Lung (tissue), 11 donors: ENCODE measurements at regions not wholly inside any gene's neighbourhood (a gene's known extent, or its start where the extent isn't known, plus 50 kb on each side); places are given as distances from the start of the nearest gene placed in this dataset.

Experiments
- ATAC-seq: fragments of 200-7000 bp; cut with Tn5 transposase; one replicate; pipeline ENCODE4 v1.9.1; 2020; ENCODE audit warnings: moderate number of reproducible peaks; ENCODE audit not compliant: insufficient read depth, low FRiP score
- DNase-seq, 3 donors: peaks; one replicate each; pipeline ENCODE4 v3.0.0-alpha.2; 2013 to 2017
- H3K27ac ChIP-seq, 2 donors: one replicate each; pipeline ENCODE4 v1.5.1; 2013; ENCODE audit warnings: mild to moderate bottlenecking in 2 of 2, moderate library complexity in 2 of 2, control low read depth in 1 of 2, inconsistent platforms in 1 of 2, low read depth in 1 of 2, low read length in 1 of 2
- H3K27me3 ChIP-seq, 3 donors: one replicate each; pipeline ENCODE4 v1.5.1; 2013; ENCODE audit warnings: low read length in 2 of 3; ENCODE audit not compliant: control insufficient read depth in 3 of 3, insufficient read depth in 3 of 3
- H3K36me3 ChIP-seq, 4 donors: one replicate each; pipeline ENCODE4 v1.5.1; 2013; ENCODE audit warnings: low read length in 4 of 4, mild to moderate bottlenecking in 1 of 4, moderate library complexity in 1 of 4; ENCODE audit not compliant: control insufficient read depth in 4 of 4, insufficient read depth in 4 of 4
- H3K4me1 ChIP-seq, 5 donors: one replicate each; pipeline ENCODE4 v1.5.1; 2013; ENCODE audit warnings: low read length in 5 of 5, mild to moderate bottlenecking in 2 of 5, moderate library complexity in 1 of 5; ENCODE audit not compliant: control insufficient read depth in 5 of 5, insufficient read depth in 5 of 5
- H3K4me3 ChIP-seq: one replicate; pipeline ENCODE4 v1.5.1; 2013; ENCODE audit warnings: mild to moderate bottlenecking, control low read depth, moderate library complexity
- H3K9ac ChIP-seq, 2 donors: one replicate each; pipeline ENCODE4 v1.5.1; 2013; ENCODE audit warnings: low read length in 2 of 2, control low read depth in 1 of 2; ENCODE audit not compliant: insufficient read depth in 1 of 2
- H3K9me3 ChIP-seq, 4 donors: one replicate each; pipeline ENCODE4 v1.5.1; 2013; ENCODE audit warnings: low read length in 3 of 4, mild to moderate bottlenecking in 1 of 4, moderate library complexity in 1 of 4; ENCODE audit not compliant: control insufficient read depth in 4 of 4, insufficient read depth in 3 of 4
- CTCF ChIP-seq: IDR thresholded peaks from 2 replicates; pipeline ENCODE4 v1.5.1; 2012; ENCODE audit warnings: mild to moderate bottlenecking; ENCODE audit errors: control extremely low read depth, extremely low read depth
- WGBS, 2 donors: extraction: QIAGEN DNeasy Blood & Tissue Kit; methylation state at CpG; one replicate each; pipeline ENCODE4 v1.1.7; 2013; 5-methylcytosine and 5-hydroxymethylcytosine counted together
- donor health status: control.
- donor health status: control.
- donor health status: Bipolar disorder and iron deficiency.
- donor health status: healthy.
- donor health status: DM: yes; HTN: yes; CAD: no.

GRCh38 chr18:56146565-56146964 lies 491.8 kb downstream of the TXNL1 start:
- WGBS, 2 donors, result 75 to 81% methylated on average over 1 of the region's 1 CpG

GRCh38 chr18:56142001-56142400 lies 496.4 kb downstream of the TXNL1 start:
- Histone ChIP-seq H3K9ac (no peak overlapping the region), H3K9me3 (no peaks in the 10 kb centered on the region), H3K27me3 (no peaks in the 10 kb centered on the region), H3K4me1 (no peaks in the 10 kb centered on the region), H3K36me3 (no peaks in the 10 kb centered on the region), H3K27ac (no peak overlapping the region), H3K4me3 (no peak overlapping the region)
- WGBS, 2 donors, result 86 to 87% methylated on average over 2 of the region's 2 CpGs
- DNase-seq (no peak), ATAC-seq (no peak)
- no peak for TF ChIP-seq CTCF

More at GRCh38 chr18:56146565-56146964, 491.8 kb downstream of the TXNL1 start:
- Histone ChIP-seq H3K4me1 (peaks cover 0 to 1% (median 0%) of the 10 kb centered on the region in 5 donors), H3K27me3 (no peaks in the 10 kb centered on the region), H3K27ac (no peak overlapping the region), H3K36me3 (no peaks in the 10 kb centered on the region), H3K9me3 (no peaks in the 10 kb centered on the region), H3K4me3 (no peak overlapping the region), H3K9ac (no peak overlapping the region)
- no peak for TF ChIP-seq CTCF
- no peak for ATAC-seq
- DNase-seq, result no peak

- Histone ChIP-seq H3K9me3 (no peaks in the 10 kb centered on the region), H3K27me3 (no peaks in the 10 kb centered on the region), H3K36me3 (no peaks in the 10 kb centered on the region), H3K27ac (no peak overlapping the region), H3K9ac (no peak overlapping the region), H3K4me1 (no peaks in the 10 kb centered on the region), H3K4me3 (no peak overlapping the region)
- TF ChIP-seq CTCF, result no peak
- 67 to 84% methylated on average over 8 of the region's 8 CpGs for WGBS, 2 donors
- DNase-seq (no peak), ATAC-seq (no peak)
These were observed 498.6 kb downstream of the TXNL1 start for GRCh38 chr18:56139792-56140254.

- Histone ChIP-seq H3K9ac (no peak overlapping the region), H3K4me3 (no peak overlapping the region), H3K4me1 (no peaks in the 10 kb centered on the region), H3K27me3 (no peaks in the 10 kb centered on the region), H3K27ac (peak overlapping the region in 1 of 2 donors; percentile 15), H3K36me3 (no peaks in the 10 kb centered on the region), H3K9me3 (no peaks in the 10 kb centered on the region)
- DNase-seq (no peak), ATAC-seq (no peak)
- no peak for TF ChIP-seq CTCF
These were observed 499.0 kb downstream of the TXNL1 start for GRCh38 chr18:56139372-56139771.
